IMR-90 (cell line): ENCODE measurements at regions not wholly inside any gene's neighbourhood (a gene's known extent, or its start where the extent isn't known, plus 50 kb on each side); places are given as distances from the start of the nearest gene placed in this dataset.

Experiments used
- ATAC-seq: fragments of 200-7000 bp; cut with Tn5 transposase; 2 replicates; pipeline ENCODE4 v1.9.1; 2020; ENCODE audit warnings: low read depth, mild to moderate bottlenecking, moderate library complexity
- BruUV-seq: library from RNA; stranded (reverse); fragments of 400-500 nt; replicated peaks from 2 replicates; lab custom pipeline; 2021; lab: Mats Ljungman, UMichigan
- CTCF ChIA-PET: fragments of 300-600 bp; formaldehyde crosslinking; extraction: SDS; loops from one replicate; lab custom pipeline; 2021; ENCODE audit warnings: antibody characterized with exemption; lab: Yijun Ruan, JAX
- POLR2A ChIA-PET: fragments of 300-600 bp; sonication (Branson Sonifier 250); formaldehyde crosslinking; loops from one replicate; lab custom pipeline; 2022; ENCODE audit warnings: antibody characterized with exemption; ENCODE audit not compliant: unreplicated experiment; lab: Charles Lee
- DNase-seq: peaks from one replicate; pipeline ENCODE4 v3.0.0; 2013
- H2AFZ ChIP-seq: replicated peaks from 2 replicates; pipeline ENCODE3; 2013; ENCODE audit warnings: low read length, mild to moderate bottlenecking; ENCODE audit not compliant: poor library complexity
- H2AK5ac ChIP-seq: 2 replicates; pipeline ENCODE4 v1.6.1; 2013; ENCODE audit warnings: low read depth, low read length, inconsistent platforms
- H2AK9ac ChIP-seq: replicated peaks from 2 replicates; pipeline ENCODE3; 2013; ENCODE audit warnings: mild to moderate bottlenecking, low read depth, low read length, moderate library complexity; ENCODE audit not compliant: poor library complexity
- H2BK120ac ChIP-seq: 2 replicates; pipeline ENCODE4 v1.6.1; 2013; ENCODE audit warnings: low read depth, low read length, inconsistent platforms
- H2BK15ac ChIP-seq: 3 replicates; pipeline ENCODE4 v1.6.1; 2013; ENCODE audit warnings: low read depth, low read length, inconsistent platforms
- H2BK20ac ChIP-seq: 2 replicates; pipeline ENCODE4 v1.6.1; 2013; ENCODE audit warnings: low read depth, mild to moderate bottlenecking, inconsistent platforms, low read length, moderate library complexity
- H2BK5ac ChIP-seq: 2 replicates; pipeline ENCODE4 v1.6.1; 2013; ENCODE audit warnings: mild to moderate bottlenecking, low read depth, low read length, inconsistent platforms; ENCODE audit not compliant: poor library complexity, severe bottlenecking
- H3K14ac ChIP-seq: replicated peaks from 2 replicates; pipeline ENCODE4 v1.6.1; 2013; ENCODE audit warnings: low read depth, low read length, inconsistent platforms
- H3K18ac ChIP-seq: 2 replicates; pipeline ENCODE4 v1.6.1; 2013; ENCODE audit warnings: low read depth, low read length, control low read depth
- H3K23ac ChIP-seq: 2 replicates; pipeline ENCODE4 v1.6.1; 2013; ENCODE audit warnings: low read depth, low read length, inconsistent platforms
- H3K27ac ChIP-seq: 2 replicates; pipeline ENCODE4 v1.5.1; 2013; ENCODE audit warnings: mild to moderate bottlenecking, control low read depth, low read length; ENCODE audit not compliant: insufficient read depth
- H3K27me3 ChIP-seq: 2 replicates; pipeline ENCODE4 v1.6.1; 2013; ENCODE audit warnings: low read length; ENCODE audit not compliant: control insufficient read depth, insufficient read depth
- H3K36me3 ChIP-seq: 2 replicates; pipeline ENCODE4 v1.6.1; 2013; ENCODE audit warnings: low read length, mixed read lengths; ENCODE audit not compliant: control insufficient read depth, insufficient read depth
- H3K4ac ChIP-seq: 2 replicates; pipeline ENCODE4 v1.6.1; 2013; ENCODE audit warnings: low read depth, low read length, inconsistent platforms
- H3K4me1 ChIP-seq: 2 replicates; pipeline ENCODE4 v1.6.1; 2013; ENCODE audit warnings: low read length, mixed read lengths; ENCODE audit not compliant: control insufficient read depth, insufficient read depth
- H3K4me2 ChIP-seq: 2 replicates; pipeline ENCODE4 v1.6.1; 2013; ENCODE audit warnings: low read depth, mild to moderate bottlenecking, control low read depth, low read length, moderate library complexity
- H3K4me3 ChIP-seq: 2 replicates; pipeline ENCODE4 v1.5.1; 2013; ENCODE audit warnings: low read depth, mild to moderate bottlenecking, control low read depth, low read length, moderate library complexity; ENCODE audit not compliant: insufficient read depth
- H3K56ac ChIP-seq: 2 replicates; pipeline ENCODE4 v1.6.1; 2013; ENCODE audit warnings: low read length, inconsistent platforms; ENCODE audit not compliant: insufficient read depth; ENCODE audit errors: extremely low read depth
- H3K79me1 ChIP-seq, 2 experiments: 2 replicates each; pipeline ENCODE4 v1.6.1; 2013; ENCODE audit warnings: low read length in 2 of 2, inconsistent platforms in 1 of 2, low read depth in 1 of 2
- H3K9ac ChIP-seq: 2 replicates; pipeline ENCODE4 v1.6.1; 2013; ENCODE audit warnings: low read depth, low read length, control low read depth
- H3K9me1 ChIP-seq: 2 replicates; pipeline ENCODE4 v1.6.1; 2013; ENCODE audit warnings: low read length, inconsistent platforms; ENCODE audit not compliant: insufficient read depth
- H3K9me3 ChIP-seq: 2 replicates; pipeline ENCODE4 v1.6.1; 2013; ENCODE audit warnings: low read length; ENCODE audit not compliant: control insufficient read depth, insufficient read depth
- H4K20me1 ChIP-seq: 2 replicates; pipeline ENCODE4 v1.6.1; 2013; ENCODE audit warnings: low read length, inconsistent platforms; ENCODE audit not compliant: insufficient read depth
- H4K5ac ChIP-seq: 2 replicates; pipeline ENCODE4 v1.6.1; 2013; ENCODE audit warnings: mild to moderate bottlenecking, low read depth, low read length, control low read depth
- H4K8ac ChIP-seq, 2 experiments: 2 replicates each; pipeline ENCODE4 v1.6.1; 2013; ENCODE audit warnings: low read depth in 2 of 2, low read length in 2 of 2, control low read depth in 1 of 2, inconsistent platforms in 1 of 2
- H4K91ac ChIP-seq: 2 replicates; pipeline ENCODE4 v1.6.1; 2013; ENCODE audit warnings: low read depth, low read length, inconsistent platforms; ENCODE audit not compliant: insufficient read depth
- POLR2A ChIP-seq: IDR thresholded peaks from 2 replicates; pipeline ENCODE4 v1.6.1; 2012; ENCODE audit warnings: mild to moderate bottlenecking, low read depth, low read length
- RAD21 ChIP-seq: IDR thresholded peaks from 2 replicates; pipeline ENCODE4 v1.6.1; 2012; ENCODE audit warnings: low read length, improper control_type of control experiment
- WGBS, 2 experiments: methylation state at CpG; one replicate each; pipeline versions ENCODE4 v1.1.5 to v1.1.7; 2013; ENCODE audit warnings: missing lambda C conversion rate in 2 of 2; ENCODE audit not compliant: insufficient read length in 1 of 2; ENCODE audit errors: extremely low coverage in 2 of 2; 5-methylcytosine and 5-hydroxymethylcytosine counted together
- dilution Hi-C: fragments of 300-500 bp; cut with HindIII; formaldehyde crosslinking; loops from one replicate; pipeline ENCODE4 v1.14.3; 2018; ENCODE audit warnings: low sequenced_read_pairs; ENCODE audit not compliant: unreplicated experiment
- in situ Hi-C: fragments of 300-500 bp; cut with MboI; formaldehyde crosslinking; loops from 3 replicates; pipeline ENCODE4 v1.14.3; 2019; ENCODE audit warnings: low sequenced_read_pairs, inconsistent platforms, mixed read lengths
- intact Hi-C: fragments of 100-400 bp; cut with micrococcal nuclease; formaldehyde crosslinking; loops from 2 replicates; pipeline ENCODE4 v1.10.0; 2022

GRCh38 chr1:29855561-29856160, 619.3 kb downstream of the PTPRU start:
- BruUV-seq, result no TSS peak
- Histone ChIP-seq H3K4ac (no peak overlapping the region), H3K4me2 (no peak overlapping the region), H3K4me1 (no peaks in the 10 kb centered on the region), H3K27ac (no peak overlapping the region), H3K56ac (no peak overlapping the region), H4K8ac (no peak overlapping the region), H3K14ac (no peak overlapping the region), H3K9ac (no peak overlapping the region), H3K9me1 (no peaks in the 10 kb centered on the region), H3K27me3 (peaks cover 3% of the 10 kb centered on the region; the same call in 1 of the 2 replicates), H2BK15ac (no peak overlapping the region), H2BK120ac (no peak overlapping the region), H4K20me1 (no peaks in the 10 kb centered on the region), H2BK20ac (no peak overlapping the region), H2AK9ac (no peak overlapping the region), H3K4me3 (no peak overlapping the region), H3K79me1 (no peaks in the 10 kb centered on the region), H3K36me3 (no peaks in the 10 kb centered on the region), H2BK5ac (no peak overlapping the region), H2AFZ (no peak overlapping the region), H3K9me3 (no peaks in the 10 kb centered on the region), H3K18ac (no peak overlapping the region), H4K91ac (no peak overlapping the region), H3K23ac (no peak overlapping the region), H2AK5ac (no peak overlapping the region), H4K5ac (no peak overlapping the region)
- DNase-seq (no peak), ATAC-seq (no peak)
- 50% methylated on average over 10 of the region's 10 CpGs; no CpG with 5 or more reads in 1 of the 2 experiments for WGBS, 2 experiments
- POLR2A ChIA-PET, result no interaction called here
- TF ChIP-seq POLR2A, result no peak
- TF ChIP-seq RAD21, result no peak
- dilution Hi-C loops, result no loop called here
- intact Hi-C loops, result no loop called here
- CTCF ChIA-PET, result no interaction called here
- in situ Hi-C loops, result no loop called here
